ENCODE measurements at regions not wholly inside any gene's neighbourhood (a gene's known extent, or its start where the extent isn't known, plus 50 kb on each side); places are given as distances from the start of the nearest gene placed in this dataset.
"Not testable (repeated sequence)": the region's sequence is repeated elsewhere in the genome, so short reads cannot be mapped to it uniquely, and the experiment has no call there.

DNA sequence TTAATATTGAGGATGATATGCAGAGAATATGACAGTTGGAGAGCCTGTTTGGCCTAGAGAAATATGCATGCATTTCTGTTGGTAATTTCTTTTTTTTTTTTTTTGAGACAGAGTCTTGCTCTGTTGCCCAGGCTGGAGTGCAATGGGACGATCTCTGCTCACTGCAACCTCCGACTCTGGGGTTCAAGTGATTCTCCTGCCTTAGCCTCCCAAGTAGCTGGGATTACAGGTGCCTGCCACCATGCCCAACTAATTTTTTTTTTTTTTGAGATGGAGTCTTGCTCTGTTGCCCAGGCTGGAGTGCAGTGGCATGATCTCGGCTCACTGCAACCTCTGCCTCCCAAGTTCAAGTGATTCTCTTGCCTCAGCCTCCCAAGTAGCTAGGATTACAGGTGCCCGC lies 108.3 kb downstream of the SLC25A47 start:
- in situ Hi-C loops (cut with MboI); FAIRE-seq; H3K27me3 ChIP-seq (ENCODE audit: control insufficient read depth in 2 of 2, insufficient read depth in 2 of 2, low read length in 2 of 2); DNase-seq (ENCODE audit: extremely low read depth in 1 of 4, low spot score in 3 of 4); ATAC-seq; H2AFZ ChIP-seq (ENCODE audit: low read depth, low read length); H3K4me2 ChIP-seq (ENCODE audit: insufficient read depth, low read length); H3K36me3 ChIP-seq (ENCODE audit: control insufficient read depth, insufficient read depth, low read length); H3K9ac ChIP-seq (ENCODE audit: insufficient read depth in 1 of 2, low read depth in 2 of 2, low read length in 2 of 2); H3K4me3 ChIP-seq; H3K79me2 ChIP-seq (ENCODE audit: control insufficient read depth, insufficient read depth, low read length); CTCF ChIA-PET (ENCODE audit: low intra/inter-chr PET ratio); H3K27ac ChIP-seq (ENCODE audit: extremely low read depth, low read depth, low read length); H3K9me1 ChIP-seq (ENCODE audit: control insufficient read depth, insufficient read depth, low read length); H3K9me3 ChIP-seq (replicated peaks; ENCODE audit: control insufficient read depth, insufficient read depth, low read depth, low read length); BruUV-seq (replicated peaks); H3K4me1 ChIP-seq (replicated peaks in 1 of 2; ENCODE audit: control insufficient read depth in 2 of 2, insufficient read depth in 2 of 2, low read length in 2 of 2); intact Hi-C loops (cut with micrococcal nuclease); POLR2A ChIA-PET; H4K20me1 ChIP-seq (replicated peaks; ENCODE audit: control insufficient read depth, insufficient read depth, low read length): not testable (repeated sequence)
- 62% methylated on average over 3 of the region's 4 CpGs for WGBS (ENCODE audit: insufficient coverage, low coverage, missing lambda C conversion rate)

DNA sequence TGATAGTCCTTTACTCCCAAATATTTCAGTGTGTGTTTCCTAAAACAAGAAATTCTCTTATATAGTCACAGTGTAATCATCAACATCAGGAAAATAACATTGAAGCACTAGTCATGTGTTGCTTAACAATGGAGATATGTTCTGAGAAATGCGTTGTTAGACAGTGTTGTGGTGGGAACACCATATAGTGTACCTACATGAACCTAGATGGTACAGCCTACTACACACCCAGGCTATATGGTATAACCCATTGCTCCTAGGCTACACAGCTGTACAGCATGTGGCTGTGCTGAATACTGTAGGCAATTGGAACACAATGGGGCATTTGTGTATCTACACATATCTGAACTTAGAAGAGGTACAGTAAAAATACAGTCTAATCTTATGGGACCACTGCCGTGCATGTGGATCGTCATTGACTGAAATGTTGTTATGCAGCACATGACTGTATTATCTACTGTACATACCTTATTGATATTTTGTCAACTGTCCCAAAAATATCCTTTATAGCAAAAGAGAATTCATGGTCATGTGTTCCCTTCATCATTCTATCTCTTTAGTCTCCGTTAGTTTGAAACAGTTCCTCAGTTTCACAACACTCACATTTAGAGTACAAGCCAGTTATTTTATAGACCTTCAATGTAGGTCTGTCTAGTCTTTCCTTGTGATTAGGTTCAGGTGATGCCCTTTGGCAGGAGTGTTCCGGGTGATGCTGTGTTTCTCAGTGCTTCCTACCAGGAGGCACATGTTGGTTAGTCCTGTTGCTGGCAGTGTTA lies 109.7 kb downstream of the SLC25A47 start:
- H3K9ac ChIP-seq (ENCODE audit: insufficient read depth in 1 of 2, low read depth in 2 of 2, low read length in 2 of 2): no peak overlapping the region
- H3K27ac ChIP-seq (ENCODE audit: extremely low read depth, low read depth, low read length): no peak overlapping the region
- peak; percentile 42 for FAIRE-seq
- no peak overlapping the region for H3K4me3 ChIP-seq
- no peaks in the 10 kb centered on the region for H4K20me1 ChIP-seq (replicated peaks; ENCODE audit: control insufficient read depth, insufficient read depth, low read length)
- no peaks in the 10 kb centered on the region for H3K79me2 ChIP-seq (ENCODE audit: control insufficient read depth, insufficient read depth, low read length)
- no peak overlapping the region for H3K4me2 ChIP-seq (ENCODE audit: insufficient read depth, low read length)
- H3K27me3 ChIP-seq (ENCODE audit: control insufficient read depth in 2 of 2, insufficient read depth in 2 of 2, low read length in 2 of 2): no peaks in the 10 kb centered on the region
- no peak overlapping the region for H2AFZ ChIP-seq (ENCODE audit: low read depth, low read length)
- in situ Hi-C loops (cut with MboI): no loop called here
- peaks cover 0 to 7% of the 10 kb centered on the region in 2 experiments for H3K4me1 ChIP-seq (replicated peaks in 1 of 2; ENCODE audit: control insufficient read depth in 2 of 2, insufficient read depth in 2 of 2, low read length in 2 of 2)
- intact Hi-C loops (cut with micrococcal nuclease): no loop called here
- DNase-seq (ENCODE audit: extremely low read depth in 1 of 4, low spot score in 3 of 4): no peak
- H3K9me3 ChIP-seq (replicated peaks; ENCODE audit: control insufficient read depth, insufficient read depth, low read depth, low read length): no peaks in the 10 kb centered on the region
- 53% methylated on average over 5 of the region's 5 CpGs for WGBS (ENCODE audit: insufficient coverage, low coverage, missing lambda C conversion rate)
- BruUV-seq (replicated peaks): no TSS peak
- ChIA-PET CTCF (ENCODE audit: low intra/inter-chr PET ratio) (no interaction called here), POLR2A (no interaction called here)
- H3K9me1 ChIP-seq (ENCODE audit: control insufficient read depth, insufficient read depth, low read length): peaks cover 2% of the 10 kb centered on the region
- no peaks in the 10 kb centered on the region for H3K36me3 ChIP-seq (ENCODE audit: control insufficient read depth, insufficient read depth, low read length)
- ATAC-seq: no peak
- TF ChIP-seq ATF7 (IDR thresholded peaks at IDR 0.05) (peak; percentile 36; the same call in 1 of the 2 replicates), RAD51 (IDR thresholded peaks at IDR 0.05; ENCODE audit: borderline replicate concordance, low read depth) (no peak), RBBP5 (IDR thresholded peaks at IDR 0.05; ENCODE audit: borderline replicate concordance, insufficient read depth, low read length, poor library complexity, severe bottlenecking) (no peak), MCM3 (IDR thresholded peaks at IDR 0.05) (no peak), ZNF277 (CRISPR knock-in tag; IDR thresholded peaks at IDR 0.05; ENCODE audit: borderline replicate concordance) (no peak), ELF2 (CRISPR knock-in tag; IDR thresholded peaks at IDR 0.05) (no peak), ZNF431 (CRISPR knock-in tag; IDR thresholded peaks at IDR 0.05) (no peak), ZNF644 (tag; IDR thresholded peaks at IDR 0.05; ENCODE audit: low read depth) (no peak), BRCA1 (IDR thresholded peaks at IDR 0.05) (no peak), BRCA1 (CRISPR knock-in tag; IDR thresholded peaks at IDR 0.05) (no peak), XRCC5 (IDR thresholded peaks at IDR 0.05; ENCODE audit: low read depth, low read length) (no peak)
- TF ChIP-seq, protein P1, sequence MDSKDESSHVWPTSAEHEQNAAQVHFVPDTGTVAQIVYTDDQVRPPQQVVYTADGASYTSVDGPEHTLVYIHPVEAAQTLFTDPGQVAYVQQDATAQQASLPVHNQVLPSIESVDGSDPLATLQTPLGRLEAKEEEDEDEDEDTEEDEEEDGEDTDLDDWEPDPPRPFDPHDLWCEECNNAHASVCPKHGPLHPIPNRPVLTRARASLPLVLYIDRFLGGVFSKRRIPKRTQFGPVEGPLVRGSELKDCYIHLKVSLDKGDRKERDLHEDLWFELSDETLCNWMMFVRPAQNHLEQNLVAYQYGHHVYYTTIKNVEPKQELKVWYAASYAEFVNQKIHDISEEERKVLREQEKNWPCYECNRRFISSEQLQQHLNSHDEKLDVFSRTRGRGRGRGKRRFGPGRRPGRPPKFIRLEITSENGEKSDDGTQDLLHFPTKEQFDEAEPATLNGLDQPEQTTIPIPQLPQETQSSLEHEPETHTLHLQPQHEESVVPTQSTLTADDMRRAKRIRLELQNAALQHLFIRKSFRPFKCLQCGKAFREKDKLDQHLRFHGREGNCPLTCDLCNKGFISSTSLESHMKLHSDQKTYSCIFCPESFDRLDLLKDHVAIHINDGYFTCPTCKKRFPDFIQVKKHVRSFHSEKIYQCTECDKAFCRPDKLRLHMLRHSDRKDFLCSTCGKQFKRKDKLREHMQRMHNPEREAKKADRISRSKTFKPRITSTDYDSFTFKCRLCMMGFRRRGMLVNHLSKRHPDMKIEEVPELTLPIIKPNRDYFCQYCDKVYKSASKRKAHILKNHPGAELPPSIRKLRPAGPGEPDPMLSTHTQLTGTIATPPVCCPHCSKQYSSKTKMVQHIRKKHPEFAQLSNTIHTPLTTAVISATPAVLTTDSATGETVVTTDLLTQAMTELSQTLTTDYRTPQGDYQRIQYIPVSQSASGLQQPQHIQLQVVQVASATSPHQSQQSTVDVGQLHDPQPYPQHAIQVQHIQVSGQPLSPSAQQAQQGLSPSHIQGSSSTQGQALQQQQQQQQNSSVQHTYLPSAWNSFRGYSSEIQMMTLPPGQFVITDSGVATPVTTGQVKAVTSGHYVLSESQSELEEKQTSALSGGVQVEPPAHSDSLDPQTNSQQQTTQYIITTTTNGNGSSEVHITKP (IDR thresholded peaks at IDR 0.05; ENCODE audit: partially characterized antibody): peak; percentile 96
